Effector memory CD8-positive, alpha-beta T cell (primary cell): ENCODE measurements at regions not wholly inside any gene's neighbourhood (a gene's known extent, or its start where the extent isn't known, plus 50 kb on each side); places are given as distances from the start of the nearest gene placed in this dataset.

Source experiments
- ATAC-seq: fragments of 150-1000 bp; cut with Tn5 transposase; replicated peaks from 2 replicates; pipeline ENCODE4 v1.10.0; 2021; ENCODE audit warnings: mild to moderate bottlenecking, moderate library complexity
- DNase-seq, 3 experiments: peaks; one replicate each; pipeline ENCODE4 v3.0.0; 2021
- H3K27ac Mint-ChIP-seq, 2 donors: one replicate each; pipeline ENCODE4 v1.8.0; 2022; ENCODE audit warnings: mild to moderate bottlenecking in 2 of 2, mixed read lengths in 2 of 2, moderate library complexity in 2 of 2
- H3K27me3 Mint-ChIP-seq, 2 donors: one replicate each; pipeline ENCODE4 v1.8.0; 2022; ENCODE audit warnings: mixed read lengths in 2 of 2
- H3K36me3 Mint-ChIP-seq: one replicate; pipeline ENCODE4 v1.8.0; 2022; ENCODE audit warnings: mild to moderate bottlenecking, moderate library complexity, mixed read lengths; ENCODE audit not compliant: insufficient read depth
- H3K4me1 Mint-ChIP-seq, 2 donors: one replicate each; pipeline ENCODE4 v1.8.0; 2022; ENCODE audit warnings: low read depth in 2 of 2, mixed read lengths in 2 of 2
- H3K4me3 Mint-ChIP-seq, 2 donors: one replicate each; pipeline ENCODE4 v1.8.0; 2022; ENCODE audit warnings: mild to moderate bottlenecking in 2 of 2, mixed read lengths in 2 of 2, moderate library complexity in 2 of 2
- H3K9me3 Mint-ChIP-seq, 2 donors: one replicate each; pipeline ENCODE4 v1.8.0; 2022; ENCODE audit warnings: mixed read lengths in 2 of 2

DNA sequence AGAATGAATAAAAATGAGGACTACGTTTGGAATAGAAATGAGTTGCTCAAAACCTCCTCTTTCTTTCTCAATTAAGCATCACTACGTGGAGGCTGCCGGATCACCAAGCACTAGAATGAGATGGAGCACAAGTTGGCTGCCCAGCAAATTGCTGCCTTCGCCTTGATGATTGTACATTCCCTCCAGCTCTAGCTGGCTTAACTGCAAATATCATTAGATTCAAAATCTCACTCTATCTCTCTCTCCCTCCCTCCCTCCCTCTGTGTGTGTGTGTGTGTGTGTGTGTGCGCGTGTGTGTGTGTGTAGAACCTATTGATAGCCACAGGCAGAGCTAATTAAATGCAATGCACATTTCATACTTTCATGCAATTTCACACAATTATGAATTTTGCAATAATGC, 310.7 kb upstream of the CDH4 start:
- Mint-ChIP-seq H3K4me1 (no peaks in the 10 kb centered on the region), H3K36me3 (no peaks in the 10 kb centered on the region), H3K27me3 (peaks cover 0 to 21% of the 10 kb centered on the region in 2 donors), H3K27ac (no peak overlapping the region), H3K4me3 (no peak overlapping the region), H3K9me3 (no peaks in the 10 kb centered on the region)
- ATAC-seq (no peak), DNase-seq (no peak)

DNA sequence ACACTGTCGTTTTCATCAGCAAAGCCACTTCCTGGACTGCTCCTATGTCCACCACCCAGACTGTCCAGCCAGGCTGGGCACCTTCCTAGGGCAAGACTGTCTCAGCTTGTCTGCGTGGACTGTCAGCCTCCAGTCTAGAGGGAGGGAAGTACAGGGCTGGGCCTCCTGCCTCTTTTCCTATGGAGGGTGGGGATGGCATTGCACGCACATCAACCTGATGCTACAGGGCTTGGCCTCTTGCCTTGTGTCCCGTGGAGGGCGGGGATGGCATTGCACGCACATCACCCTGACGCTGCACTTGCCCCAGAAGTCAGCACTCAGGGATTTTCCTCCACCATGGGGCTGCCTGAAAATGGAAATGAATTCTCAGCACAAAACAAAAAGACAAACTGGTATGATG, 304.2 kb upstream of the CDH4 start:
- Mint-ChIP-seq H3K4me1 (no peaks in the 10 kb centered on the region), H3K27me3 (peaks cover 0 to 26% of the 10 kb centered on the region in 2 donors), H3K4me3 (no peak overlapping the region), H3K36me3 (no peaks in the 10 kb centered on the region), H3K9me3 (peaks cover 0 to 2% of the 10 kb centered on the region in 2 donors), H3K27ac (no peak overlapping the region)
- DNase-seq (no peak), ATAC-seq (no peak)

DNA sequence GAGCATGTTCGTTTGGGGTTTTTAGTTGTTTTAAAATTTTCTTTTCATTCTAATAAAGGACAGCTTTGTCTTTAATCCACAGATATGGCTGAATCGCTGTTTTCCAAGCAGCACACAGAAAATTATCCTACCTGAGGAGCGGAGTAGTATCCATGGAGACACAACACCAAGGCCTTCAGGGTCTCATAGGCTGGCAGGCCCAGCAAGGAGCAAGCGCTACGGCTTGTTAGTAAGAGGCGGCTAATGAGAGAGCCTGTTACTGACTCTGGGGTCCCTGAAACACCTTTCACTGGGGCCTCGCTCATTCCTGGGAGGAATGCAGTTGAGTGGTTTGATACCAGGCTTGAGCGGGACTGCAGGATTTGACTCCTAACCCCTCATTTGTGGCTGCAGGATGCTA, 303.8 kb upstream of the CDH4 start:
- H3K27me3 Mint-ChIP-seq = peaks cover 0 to 26% of the 10 kb centered on the region in 2 donors
- DNase-seq = no peak
- no peaks in the 10 kb centered on the region for H3K36me3 Mint-ChIP-seq
- ATAC-seq = no peak
- no peaks in the 10 kb centered on the region for H3K4me1 Mint-ChIP-seq
- peaks cover 0 to 2% of the 10 kb centered on the region in 2 donors for H3K9me3 Mint-ChIP-seq
- H3K4me3 Mint-ChIP-seq = no peak overlapping the region
- no peak overlapping the region for H3K27ac Mint-ChIP-seq

DNA sequence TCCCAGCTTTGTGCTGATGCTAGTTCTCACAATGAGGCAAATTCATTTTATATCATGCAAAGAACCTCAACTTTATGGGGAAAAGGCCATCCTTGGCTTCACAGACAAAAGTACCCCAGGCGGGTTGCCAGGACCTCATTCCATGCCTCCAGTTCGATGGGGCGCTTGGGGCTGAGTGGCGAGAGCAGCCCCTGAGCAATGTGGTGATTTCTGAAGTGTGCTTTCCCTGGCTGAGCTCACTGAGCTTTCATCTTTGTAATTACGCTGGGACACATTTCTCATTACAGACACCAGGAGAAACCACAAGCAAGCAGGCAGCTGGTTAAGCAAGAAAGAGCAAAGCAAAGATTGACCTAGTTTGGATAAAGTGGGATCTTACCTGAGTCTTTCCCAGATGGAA, 301.5 kb upstream of the CDH4 start:
- ATAC-seq = no peak
- no peak overlapping the region for H3K4me3 Mint-ChIP-seq
- no peak for DNase-seq
- no peaks in the 10 kb centered on the region for H3K4me1 Mint-ChIP-seq
- H3K9me3 Mint-ChIP-seq = peaks cover 0 to 2% of the 10 kb centered on the region in 2 donors
- H3K36me3 Mint-ChIP-seq = no peaks in the 10 kb centered on the region
- H3K27me3 Mint-ChIP-seq = peaks cover 0 to 35% of the 10 kb centered on the region in 2 donors
- H3K27ac Mint-ChIP-seq = no peak overlapping the region

DNA sequence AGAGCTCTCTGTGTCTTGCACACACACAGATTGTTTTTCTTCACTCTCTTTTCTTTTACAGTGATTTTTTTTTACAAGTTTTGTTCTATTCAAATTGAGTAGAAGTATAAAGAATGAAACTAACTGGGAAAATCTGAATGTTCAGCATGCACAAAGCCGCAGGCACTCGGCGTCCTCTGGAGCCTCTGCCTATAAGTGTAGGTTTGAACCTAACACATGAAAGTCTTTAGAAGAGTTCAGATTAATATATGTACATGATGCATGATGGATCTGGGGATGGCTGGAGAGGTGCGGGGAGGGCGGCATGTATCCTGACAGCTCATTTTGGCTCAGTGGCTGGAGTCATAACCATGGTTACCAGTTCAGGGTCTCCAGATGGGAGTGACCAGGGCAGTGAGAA, 301.1 kb upstream of the CDH4 start:
- no peaks in the 10 kb centered on the region for H3K4me1 Mint-ChIP-seq
- no peak overlapping the region for H3K27ac Mint-ChIP-seq

DNA sequence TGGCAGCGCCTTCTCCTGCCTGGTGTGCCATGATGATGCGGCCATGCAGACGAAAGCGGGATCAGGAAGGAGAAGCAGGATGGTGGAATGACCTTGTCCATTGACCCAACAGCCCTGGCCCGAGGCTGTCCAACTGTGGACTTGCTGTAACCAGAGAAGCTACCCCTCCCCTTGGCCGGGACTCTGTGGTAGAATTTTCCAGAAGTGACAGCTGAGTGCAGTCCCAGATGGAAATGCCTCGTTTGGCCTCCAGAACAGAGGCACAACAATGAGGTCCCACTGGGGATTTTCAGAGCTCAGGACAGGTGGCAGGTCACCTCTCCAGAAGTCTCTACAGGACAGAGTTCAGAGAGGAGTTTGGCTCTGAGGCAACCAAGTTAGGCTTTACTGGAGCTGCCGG, 299.2 kb upstream of the CDH4 start:
- Mint-ChIP-seq H3K9me3 (peaks cover 0 to 2% of the 10 kb centered on the region in 2 donors), H3K27ac (no peak overlapping the region), H3K27me3 (peaks cover 0 to 26% of the 10 kb centered on the region in 2 donors), H3K4me1 (no peaks in the 10 kb centered on the region), H3K4me3 (no peak overlapping the region), H3K36me3 (no peaks in the 10 kb centered on the region)
- no peak for ATAC-seq
- DNase-seq = no peak

More for the DNA sequence above, 301.1 kb upstream of the CDH4 start:
- no peak for ATAC-seq
- no peaks in the 10 kb centered on the region for H3K36me3 Mint-ChIP-seq
- H3K27me3 Mint-ChIP-seq = peaks cover 0 to 34% of the 10 kb centered on the region in 2 donors
- H3K9me3 Mint-ChIP-seq = peaks cover 0 to 2% of the 10 kb centered on the region in 2 donors
- DNase-seq = no peak
- no peak overlapping the region for H3K4me3 Mint-ChIP-seq

DNA sequence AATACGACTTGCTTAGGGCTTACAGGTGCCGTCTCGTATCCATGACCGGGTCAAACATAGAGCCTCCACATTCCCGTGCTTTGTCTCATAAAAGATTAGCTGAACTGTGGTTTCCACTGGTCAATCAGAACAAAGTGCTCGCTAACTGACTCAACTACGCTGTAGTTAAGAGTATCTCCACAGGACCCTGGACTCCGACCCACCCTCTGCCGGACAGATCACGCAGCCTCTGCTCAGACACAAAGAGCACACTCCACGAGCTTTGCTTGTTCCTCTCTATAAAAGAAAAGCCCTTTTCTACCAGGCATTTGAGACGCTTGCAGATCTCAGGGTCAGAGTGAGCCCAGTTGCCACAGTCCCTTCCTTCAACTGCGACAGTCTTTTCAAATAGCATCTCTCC, 298.7 kb upstream of the CDH4 start:
- no peak overlapping the region for H3K27ac Mint-ChIP-seq
- H3K27me3 Mint-ChIP-seq = peaks cover 0 to 26% of the 10 kb centered on the region in 2 donors
- H3K9me3 Mint-ChIP-seq = peaks cover 0 to 2% of the 10 kb centered on the region in 2 donors
- no peaks in the 10 kb centered on the region for H3K4me1 Mint-ChIP-seq
- no peak for ATAC-seq
- no peaks in the 10 kb centered on the region for H3K36me3 Mint-ChIP-seq
- DNase-seq = no peak
- H3K4me3 Mint-ChIP-seq = no peak overlapping the region

DNA sequence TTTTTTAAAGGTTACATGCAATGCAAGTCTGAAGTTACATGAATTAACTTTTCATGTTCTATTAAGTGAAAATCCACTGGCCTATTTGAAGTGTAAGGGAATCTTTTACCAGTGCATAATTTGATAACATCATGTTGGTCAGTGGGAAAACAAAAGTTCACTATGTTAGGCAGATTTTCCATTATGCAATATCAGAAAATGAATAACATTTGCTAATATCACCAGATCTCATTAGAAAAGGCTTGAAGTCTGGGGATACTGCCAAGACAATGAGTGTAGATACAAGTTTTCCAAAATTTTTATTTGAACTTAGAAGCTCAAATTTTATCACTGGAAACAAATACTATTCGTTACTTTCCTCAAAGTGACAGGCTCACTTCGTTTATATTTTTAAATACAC, 296.4 kb upstream of the CDH4 start:
- H3K27ac Mint-ChIP-seq = no peak overlapping the region
- no peak for DNase-seq
- H3K4me1 Mint-ChIP-seq = no peaks in the 10 kb centered on the region
- H3K36me3 Mint-ChIP-seq = no peaks in the 10 kb centered on the region
- H3K27me3 Mint-ChIP-seq = peaks cover 4 to 36% of the 10 kb centered on the region in 2 donors
- H3K4me3 Mint-ChIP-seq = no peak overlapping the region
- peaks cover 0 to 2% of the 10 kb centered on the region in 2 donors for H3K9me3 Mint-ChIP-seq
- no peak for ATAC-seq

DNA sequence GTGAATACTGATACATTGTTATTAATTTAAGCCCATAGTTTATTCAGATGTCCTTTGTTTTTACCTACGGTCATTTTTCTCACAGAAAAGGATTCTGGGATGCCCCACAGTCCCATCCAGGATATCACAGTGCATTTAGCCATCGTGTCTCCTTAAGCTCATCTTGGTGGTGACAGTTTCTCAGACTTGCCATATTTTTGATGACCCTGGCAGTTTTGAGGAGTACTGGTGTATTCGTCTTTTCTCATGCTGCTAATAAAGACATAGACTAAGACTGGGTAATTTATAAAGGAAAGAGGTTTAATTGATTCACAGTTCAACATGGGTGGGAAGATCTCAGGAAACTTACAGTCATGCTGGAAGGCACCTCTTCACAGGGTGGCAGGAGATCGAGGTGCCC, 295.9 kb upstream of the CDH4 start:
- Mint-ChIP-seq H3K27ac (no peak overlapping the region), H3K4me1 (no peaks in the 10 kb centered on the region), H3K4me3 (no peak overlapping the region), H3K9me3 (peaks cover 0 to 2% of the 10 kb centered on the region in 2 donors), H3K27me3 (peaks cover 6 to 39% of the 10 kb centered on the region in 2 donors), H3K36me3 (no peaks in the 10 kb centered on the region)
- no peak for ATAC-seq
- no peak for DNase-seq

DNA sequence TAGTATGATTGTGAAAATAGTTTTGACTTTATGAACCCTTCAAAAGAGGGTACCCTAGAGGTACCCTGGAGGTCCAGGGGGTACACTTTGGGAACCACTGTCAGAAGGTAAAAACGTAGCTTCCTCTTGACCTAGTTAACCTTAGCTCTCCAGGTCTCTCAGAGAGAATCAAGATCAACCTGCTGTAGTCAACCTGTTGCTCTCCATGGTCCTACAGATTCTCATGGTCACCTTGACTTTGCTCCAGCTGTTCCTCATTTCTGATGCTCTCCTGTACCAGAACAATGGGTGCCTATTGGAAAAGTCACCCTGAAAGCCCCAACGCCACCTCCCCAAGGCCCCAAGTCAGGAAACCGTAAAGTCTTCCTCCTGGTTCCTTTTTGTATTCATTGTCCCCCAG, 294.4 kb upstream of the CDH4 start:
- ATAC-seq (no peak), DNase-seq (no peak)
- Mint-ChIP-seq H3K27ac (no peak overlapping the region), H3K27me3 (peaks cover 6 to 36% of the 10 kb centered on the region in 2 donors), H3K9me3 (peaks cover 0 to 2% of the 10 kb centered on the region in 2 donors), H3K4me3 (no peak overlapping the region), H3K4me1 (no peaks in the 10 kb centered on the region), H3K36me3 (peaks cover 3% of the 10 kb centered on the region)

DNA sequence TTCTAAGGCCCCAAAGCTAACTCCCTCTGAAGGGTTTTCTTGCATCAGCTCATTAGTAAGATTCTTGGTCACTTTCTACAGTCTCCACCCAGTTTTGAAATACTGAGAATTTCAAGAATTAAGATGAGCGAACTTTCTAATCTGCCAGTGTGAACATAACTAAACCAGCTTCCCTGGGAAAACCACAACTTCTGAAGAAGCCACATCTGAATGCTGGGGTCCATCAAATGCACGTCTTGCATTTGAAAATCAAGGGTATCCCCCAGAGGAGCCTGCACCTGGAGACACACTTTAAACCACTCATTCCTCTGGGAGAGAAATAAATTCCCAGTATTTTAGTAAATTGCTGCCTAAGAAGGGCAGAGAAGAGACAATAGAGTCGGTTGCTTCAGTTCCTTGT, 292.1 kb upstream of the CDH4 start:
- H3K36me3 Mint-ChIP-seq = peaks cover 3% of the 10 kb centered on the region
- H3K4me1 Mint-ChIP-seq = no peaks in the 10 kb centered on the region
- H3K4me3 Mint-ChIP-seq = no peak overlapping the region
- peaks cover 0 to 2% of the 10 kb centered on the region in 2 donors for H3K9me3 Mint-ChIP-seq
- peaks cover 6 to 27% of the 10 kb centered on the region in 2 donors for H3K27me3 Mint-ChIP-seq
- DNase-seq = no peak
- no peak for ATAC-seq
- no peak overlapping the region for H3K27ac Mint-ChIP-seq

DNA sequence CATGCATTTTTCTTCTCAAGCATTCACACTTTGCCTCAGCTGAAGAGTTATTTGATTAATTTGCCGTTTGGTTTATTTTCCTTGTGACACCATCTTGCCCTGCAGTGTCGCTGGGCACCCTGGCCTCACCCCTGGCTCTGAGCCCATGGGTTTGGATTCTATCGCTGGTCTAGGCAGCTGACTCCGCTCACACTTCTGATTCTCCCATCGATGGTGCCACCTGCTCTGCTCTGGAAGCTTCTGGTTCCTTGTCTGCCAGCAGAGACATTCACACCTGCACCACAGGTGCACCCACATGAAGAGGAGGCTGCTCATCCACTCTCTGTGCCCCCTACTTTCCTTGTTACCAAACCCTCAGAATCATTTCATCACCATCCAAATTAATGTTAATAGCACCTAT, 291.6 kb upstream of the CDH4 start:
- Mint-ChIP-seq H3K27me3 (peaks cover 6 to 27% of the 10 kb centered on the region in 2 donors), H3K4me3 (no peak overlapping the region), H3K9me3 (peaks cover 0 to 2% of the 10 kb centered on the region in 2 donors), H3K36me3 (peaks cover 3% of the 10 kb centered on the region), H3K27ac (no peak overlapping the region), H3K4me1 (no peaks in the 10 kb centered on the region)
- DNase-seq = no peak
- ATAC-seq = no peak

DNA sequence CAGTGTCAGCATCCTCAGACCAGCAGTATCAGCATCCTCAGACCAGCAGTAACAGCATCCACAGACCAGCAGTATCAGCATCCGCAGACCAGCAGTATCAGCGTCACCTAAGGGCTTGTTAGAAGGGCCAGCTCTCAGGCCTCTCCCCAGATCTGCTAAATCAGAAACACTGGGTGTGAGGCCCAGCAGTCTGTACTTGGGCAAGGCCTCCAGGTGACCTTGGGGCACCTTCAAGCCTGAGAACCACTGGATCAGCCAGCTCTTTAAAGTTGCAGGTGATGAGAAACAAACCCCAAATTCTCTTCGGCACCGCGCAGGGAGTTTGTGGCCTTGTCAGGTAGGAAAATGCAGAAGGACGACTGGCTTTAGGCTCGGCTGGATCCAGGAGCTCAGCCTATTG, 290.5 kb upstream of the CDH4 start:
- H3K27me3 Mint-ChIP-seq = peaks cover 6 to 27% of the 10 kb centered on the region in 2 donors
- no peak overlapping the region for H3K27ac Mint-ChIP-seq
- peaks cover 3% of the 10 kb centered on the region for H3K36me3 Mint-ChIP-seq

DNA sequence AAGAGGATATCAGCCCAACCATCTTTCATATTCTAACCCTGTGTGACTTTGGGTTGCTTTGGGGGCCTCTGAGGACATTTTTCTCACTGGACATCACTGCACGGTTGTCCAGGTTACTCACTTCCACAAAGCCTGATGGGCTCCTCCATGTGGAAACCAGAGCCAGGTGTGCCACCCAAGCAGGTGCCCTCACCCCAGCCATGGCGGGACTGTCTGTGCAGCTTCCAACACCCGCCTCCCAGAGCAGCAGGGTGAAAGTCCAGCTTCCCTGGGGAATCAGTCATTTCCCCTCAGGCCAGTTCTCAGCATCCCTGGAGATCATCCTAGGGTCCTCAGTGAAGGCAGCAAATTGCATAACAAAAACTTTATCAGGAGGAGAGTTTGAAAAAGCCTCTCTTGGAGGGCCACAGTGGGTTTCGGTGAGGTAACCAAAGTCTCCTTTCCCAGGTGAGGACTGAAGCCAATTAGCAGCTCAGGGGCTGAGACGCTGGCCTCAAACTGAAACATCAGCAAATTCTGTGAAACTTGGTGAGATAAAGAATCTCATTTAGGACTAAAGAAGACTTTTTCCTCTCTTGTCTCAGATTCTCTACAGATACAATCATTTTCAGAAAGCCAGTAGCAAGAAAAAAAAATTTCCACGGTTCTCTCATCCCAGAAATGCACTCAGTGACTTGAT, 289.6 kb upstream of the CDH4 start:
- no peak for ATAC-seq
- Mint-ChIP-seq H3K36me3 (peaks cover 3% of the 10 kb centered on the region), H3K27ac (no peak overlapping the region), H3K4me3 (no peak overlapping the region), H3K9me3 (peaks cover 0 to 2% of the 10 kb centered on the region in 2 donors), H3K27me3 (peaks cover 6 to 27% of the 10 kb centered on the region in 2 donors), H3K4me1 (no peaks in the 10 kb centered on the region)
- no peak for DNase-seq

More for the DNA sequence above, 290.5 kb upstream of the CDH4 start:
- Mint-ChIP-seq H3K4me1 (no peaks in the 10 kb centered on the region), H3K9me3 (peaks cover 0 to 2% of the 10 kb centered on the region in 2 donors), H3K4me3 (no peak overlapping the region)
- DNase-seq = no peak
- ATAC-seq = no peak
